GM18508 (cell line): ENCODE measurements at regions not wholly inside any gene's neighbourhood (a gene's known extent, or its start where the extent isn't known, plus 50 kb on each side); places are given as distances from the start of the nearest gene placed in this dataset.

Experiments
- ATAC-seq: cut with Tn5 transposase; IDR thresholded peaks from one replicate; pipeline ENCODE4 v1.9.1; 2021; ENCODE audit warnings: moderate number of reproducible peaks; ENCODE audit not compliant: insufficient read depth, unreplicated experiment

DNA sequence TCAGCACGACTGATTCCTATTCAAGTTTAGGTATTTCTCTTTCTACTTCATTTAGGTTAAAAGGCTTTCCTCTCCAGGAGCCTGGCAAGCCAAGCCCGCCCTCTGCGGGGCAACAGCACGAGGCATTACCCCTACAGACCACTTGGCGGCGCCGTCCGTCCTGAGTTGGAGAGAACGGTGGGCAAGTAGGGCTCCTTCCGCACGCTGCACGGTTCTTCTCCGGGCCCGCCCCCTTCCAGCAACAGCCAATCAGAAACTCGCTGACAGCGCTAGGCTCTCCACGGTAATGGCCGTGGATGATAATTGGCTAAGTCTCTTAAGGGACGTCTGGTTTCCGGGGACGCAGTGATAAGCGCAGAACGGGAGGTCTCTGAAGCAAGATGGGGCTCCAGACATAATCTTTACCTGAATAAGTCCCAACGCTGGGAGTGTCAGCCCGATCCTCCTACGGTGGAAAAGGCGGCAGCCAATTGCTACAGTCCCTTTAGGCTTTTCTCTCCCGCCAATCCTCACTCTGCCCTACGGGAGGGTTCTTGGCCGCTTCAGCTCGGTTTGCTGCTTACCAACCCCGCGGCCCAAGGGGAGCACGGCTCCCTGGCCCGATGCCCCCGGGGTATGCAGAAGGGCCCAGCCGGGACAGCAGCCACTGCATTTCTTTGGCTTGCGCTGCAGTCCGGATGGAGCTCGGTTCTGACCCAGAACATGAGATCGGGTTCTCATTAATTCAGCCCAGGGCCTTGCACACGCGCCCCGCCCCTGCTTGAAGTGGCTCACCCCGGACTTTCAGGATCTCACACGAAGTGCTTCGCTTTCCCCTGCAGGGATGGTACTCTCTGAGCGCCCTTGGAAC lies 206.9 kb upstream of the PKDCC start:
- peak; percentile 100 for ATAC-seq

DNA sequence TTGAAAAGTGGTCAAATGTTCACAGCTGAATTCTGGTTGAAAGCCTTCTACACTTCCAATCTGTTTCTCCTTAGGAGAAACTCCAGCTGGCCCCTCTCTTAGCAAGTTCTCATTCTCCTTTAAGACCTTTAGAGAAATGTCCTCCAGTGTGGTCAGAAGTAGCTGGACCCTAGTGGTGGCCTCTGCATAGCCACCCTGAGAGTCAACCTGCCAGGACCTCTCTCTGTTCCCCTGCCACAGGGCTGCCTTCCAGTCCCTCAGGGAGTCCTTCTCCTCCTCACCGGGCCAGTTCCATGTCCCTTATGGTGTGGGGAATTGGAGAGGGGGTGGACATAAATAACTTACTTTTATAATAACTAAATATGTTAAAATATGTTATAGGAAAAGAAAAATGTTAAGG lies 200.9 kb upstream of the PKDCC start:
- ATAC-seq = no peak

DNA sequence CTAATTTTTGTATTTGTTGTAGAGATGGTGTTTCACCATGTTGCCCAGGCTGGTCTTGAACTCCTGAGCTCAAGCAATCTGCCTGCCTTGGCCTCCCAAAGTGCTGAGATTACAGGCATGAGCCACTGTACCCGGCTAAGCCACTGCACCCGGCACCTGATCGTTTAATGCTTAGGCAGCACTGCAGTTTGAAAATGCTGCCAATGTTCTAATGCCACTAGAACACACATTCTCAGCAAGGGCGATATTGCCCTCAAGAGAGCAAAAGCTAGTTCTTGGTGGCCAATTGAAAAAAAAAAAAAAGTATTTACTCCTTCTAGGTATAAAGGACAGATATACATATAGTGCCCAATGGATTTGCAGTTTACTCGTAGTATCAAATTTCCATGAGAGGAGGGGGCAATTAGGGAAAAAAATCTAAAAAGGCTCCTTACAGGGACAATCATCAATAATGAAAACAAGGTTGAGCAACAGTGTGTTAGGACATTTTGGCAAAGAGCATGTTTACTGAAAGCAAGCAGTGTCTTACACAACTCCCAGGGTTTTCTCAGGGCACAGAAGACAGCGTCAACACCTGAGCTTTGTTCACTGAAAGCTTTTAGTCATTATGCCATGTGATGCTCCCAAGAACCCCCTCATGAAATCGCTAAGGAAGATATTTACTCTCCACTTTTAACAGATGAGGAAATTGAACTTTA lies 199.9 kb upstream of the PKDCC start:
- no peak for ATAC-seq

DNA sequence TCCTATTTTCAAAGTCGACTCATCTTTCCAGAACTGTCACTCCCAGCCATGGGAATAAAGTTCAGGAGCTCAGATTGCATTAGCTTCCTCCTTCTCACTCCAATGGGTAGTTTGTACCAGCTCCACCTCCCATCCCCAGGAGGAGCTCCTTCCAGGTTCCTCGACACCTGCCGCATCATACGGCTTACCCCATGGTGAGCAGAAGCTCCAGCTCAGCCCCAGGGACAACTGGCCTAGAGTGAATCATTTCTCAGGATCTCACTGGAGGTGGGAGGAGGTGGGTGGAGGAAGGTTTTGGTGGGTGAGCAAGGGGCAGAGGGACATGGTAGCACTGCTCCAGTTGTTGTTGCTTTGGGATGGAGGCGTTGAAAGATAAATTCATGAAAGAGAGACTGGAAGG lies 196.3 kb upstream of the PKDCC start:
- no peak for ATAC-seq

DNA sequence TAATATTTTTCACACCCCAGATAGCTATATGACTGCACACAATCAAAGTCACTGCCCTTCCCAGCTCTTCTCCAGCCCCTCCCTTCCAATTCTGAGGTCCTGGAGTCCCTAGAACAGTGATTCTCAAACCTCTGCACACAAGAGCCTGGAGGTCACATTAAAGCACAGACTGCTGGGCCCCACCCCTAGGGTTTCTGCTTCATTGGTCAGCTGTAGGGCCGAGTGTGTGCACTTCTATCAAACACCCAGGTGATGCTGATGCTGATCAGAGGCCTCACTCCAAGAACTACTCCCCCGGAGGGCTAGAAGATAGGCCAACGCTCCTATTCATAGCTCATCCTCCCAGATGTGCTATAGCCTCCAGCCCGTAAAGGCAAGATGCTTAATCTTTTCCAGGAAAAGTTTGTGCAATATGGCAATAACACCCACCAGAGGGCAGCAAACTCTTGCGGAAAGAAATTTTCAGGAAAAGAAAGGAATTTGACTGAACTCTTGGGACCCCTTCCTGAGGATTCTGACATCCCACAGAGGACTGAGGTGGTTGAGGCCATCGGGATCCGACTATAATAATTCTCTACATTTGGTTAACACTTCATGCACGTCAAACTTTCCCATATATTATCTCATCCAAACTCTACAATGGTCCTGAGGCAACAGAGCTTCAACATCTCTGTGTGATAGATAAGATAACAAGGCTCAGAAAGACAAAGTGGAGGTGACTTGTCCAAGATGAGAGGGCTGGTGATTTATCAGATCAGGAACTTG lies 194.2 kb upstream of the PKDCC start:
- ATAC-seq = no peak

DNA sequence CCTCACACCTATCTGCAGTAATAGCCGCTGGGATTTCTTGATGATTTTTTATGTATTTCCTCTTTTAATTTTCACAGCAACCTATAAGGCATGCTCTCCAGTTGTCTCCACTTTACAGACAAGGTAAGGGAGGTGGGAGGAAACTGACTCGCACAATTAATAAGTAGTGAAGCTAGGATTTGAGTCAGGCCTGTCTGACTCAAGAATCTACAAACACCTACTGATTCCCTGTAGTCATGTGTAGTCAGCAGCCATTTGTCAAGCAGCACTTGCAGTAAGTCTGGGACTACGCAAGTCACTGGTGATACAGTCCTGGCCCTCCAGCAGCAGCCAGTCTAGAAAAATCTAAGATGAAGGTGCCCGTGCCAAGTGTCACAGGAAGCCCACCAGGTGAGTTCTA lies 193.6 kb upstream of the PKDCC start:
- ATAC-seq = no peak

DNA sequence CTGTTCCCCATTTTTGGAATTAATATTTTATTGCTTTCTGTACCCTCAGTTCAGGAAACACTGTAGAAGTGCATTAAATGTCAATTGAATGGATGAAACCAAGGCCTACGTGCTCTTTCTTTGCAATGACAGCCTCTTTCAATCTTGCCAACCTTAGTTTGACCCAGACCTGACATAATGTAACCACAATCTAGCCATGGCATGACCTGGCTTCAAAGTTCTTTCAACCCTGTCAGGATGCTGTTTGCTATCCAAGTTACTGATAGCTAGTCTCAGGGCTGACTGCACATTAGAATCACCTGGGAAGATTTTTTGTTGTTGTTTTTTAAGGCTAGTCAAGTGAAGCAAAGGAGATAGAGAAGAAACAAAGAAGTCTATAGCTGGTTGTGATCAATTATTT lies 190.9 kb upstream of the PKDCC start:
- no peak for ATAC-seq

DNA sequence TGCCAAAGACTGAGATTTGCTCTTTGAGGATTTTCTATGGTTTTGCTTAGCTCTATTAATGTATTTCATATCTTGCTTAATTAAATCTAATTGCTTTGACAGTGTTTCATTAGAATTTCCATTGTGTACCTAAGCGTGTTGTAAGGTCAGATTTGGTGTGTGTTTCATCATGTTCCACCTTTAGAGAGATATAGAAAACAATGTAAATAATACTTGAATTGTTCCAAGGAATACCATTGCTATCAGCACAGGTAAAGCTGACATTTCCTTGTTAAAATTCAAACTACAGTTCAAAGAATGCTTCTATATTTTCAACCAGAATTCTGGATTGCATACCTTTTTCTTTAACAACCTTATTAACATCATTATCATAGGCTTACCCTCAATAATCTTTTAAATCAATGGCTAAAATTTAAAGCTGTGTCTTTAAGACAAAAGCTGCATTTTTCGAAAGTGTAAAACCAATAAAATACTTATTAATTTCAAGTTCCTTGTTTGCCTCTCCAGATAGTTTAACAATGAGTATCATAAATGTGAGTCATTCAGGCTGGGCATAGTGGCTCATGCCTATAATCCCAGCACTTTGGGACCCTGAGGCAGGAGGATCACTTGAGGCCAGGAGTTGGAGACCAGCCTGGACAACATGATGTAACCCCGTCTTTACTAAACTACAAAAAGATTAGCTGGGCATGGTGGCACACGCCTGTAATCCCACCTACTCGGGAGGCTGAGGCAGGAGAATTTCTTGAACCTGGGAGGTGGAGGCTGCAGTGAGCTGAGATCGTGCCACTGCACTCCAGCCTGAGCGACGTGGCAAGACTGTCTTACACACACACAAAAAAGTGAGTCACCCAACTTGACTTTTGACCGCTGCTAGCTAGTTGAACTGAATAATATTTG lies 188.0 kb upstream of the PKDCC start:
- ATAC-seq = no peak

DNA sequence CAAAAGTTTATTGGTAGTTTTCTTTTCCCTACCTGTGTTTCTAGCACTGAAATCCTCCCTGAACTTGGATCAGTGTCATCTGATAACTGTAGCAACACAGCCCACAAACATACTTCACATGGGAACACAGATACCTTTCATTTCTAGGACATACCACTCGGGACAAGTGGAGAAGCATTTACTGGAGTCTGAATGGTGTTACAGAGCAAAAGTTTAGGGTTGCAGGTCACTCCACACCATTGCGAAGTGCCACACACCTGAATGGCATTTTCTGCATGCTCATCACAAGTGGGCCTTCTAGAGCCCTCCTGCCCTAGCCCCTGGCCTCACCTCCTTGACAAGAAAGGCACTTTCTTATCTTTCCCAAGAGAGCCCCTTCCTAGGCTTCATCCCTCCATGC lies 184.8 kb upstream of the PKDCC start:
- no peak for ATAC-seq

DNA sequence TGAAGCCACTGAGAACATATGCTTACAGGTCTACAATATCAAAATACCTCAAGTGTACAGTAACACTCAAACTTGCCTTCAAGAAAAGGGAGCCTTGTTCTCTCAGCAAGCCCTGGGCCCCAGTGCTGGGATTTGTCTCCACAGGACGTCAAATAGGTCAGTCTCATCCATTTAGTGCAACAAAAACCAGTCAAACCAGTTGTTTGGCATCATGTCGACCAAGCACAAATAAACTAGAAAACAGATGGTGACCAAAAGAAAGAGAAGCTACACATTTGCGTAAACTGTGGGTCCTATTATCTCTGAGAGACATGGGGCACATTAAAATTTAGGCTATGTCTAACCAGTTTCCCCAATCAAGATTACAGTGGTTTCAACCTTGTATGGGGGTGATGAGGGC lies 182.6 kb upstream of the PKDCC start:
- no peak for ATAC-seq

DNA sequence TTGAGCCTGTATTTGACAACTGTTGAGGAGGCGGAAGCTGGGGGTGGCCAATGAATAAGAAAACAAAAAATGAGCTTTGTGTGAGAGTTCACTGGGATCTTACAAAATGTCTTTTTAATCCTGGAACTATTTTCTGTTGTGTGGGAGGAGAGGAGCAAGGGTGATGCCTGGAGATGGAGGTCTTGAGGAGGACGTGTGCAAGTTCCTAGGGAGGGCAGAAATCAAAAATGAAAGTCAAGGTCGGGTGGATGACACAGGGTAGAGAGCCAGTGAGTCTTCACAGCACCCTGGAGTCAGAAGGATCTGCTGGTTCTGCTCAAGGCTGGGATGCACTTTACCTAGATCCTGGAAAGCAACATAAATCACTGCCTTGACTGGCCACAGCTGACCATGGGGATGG lies 180.3 kb upstream of the PKDCC start:
- ATAC-seq = no peak

DNA sequence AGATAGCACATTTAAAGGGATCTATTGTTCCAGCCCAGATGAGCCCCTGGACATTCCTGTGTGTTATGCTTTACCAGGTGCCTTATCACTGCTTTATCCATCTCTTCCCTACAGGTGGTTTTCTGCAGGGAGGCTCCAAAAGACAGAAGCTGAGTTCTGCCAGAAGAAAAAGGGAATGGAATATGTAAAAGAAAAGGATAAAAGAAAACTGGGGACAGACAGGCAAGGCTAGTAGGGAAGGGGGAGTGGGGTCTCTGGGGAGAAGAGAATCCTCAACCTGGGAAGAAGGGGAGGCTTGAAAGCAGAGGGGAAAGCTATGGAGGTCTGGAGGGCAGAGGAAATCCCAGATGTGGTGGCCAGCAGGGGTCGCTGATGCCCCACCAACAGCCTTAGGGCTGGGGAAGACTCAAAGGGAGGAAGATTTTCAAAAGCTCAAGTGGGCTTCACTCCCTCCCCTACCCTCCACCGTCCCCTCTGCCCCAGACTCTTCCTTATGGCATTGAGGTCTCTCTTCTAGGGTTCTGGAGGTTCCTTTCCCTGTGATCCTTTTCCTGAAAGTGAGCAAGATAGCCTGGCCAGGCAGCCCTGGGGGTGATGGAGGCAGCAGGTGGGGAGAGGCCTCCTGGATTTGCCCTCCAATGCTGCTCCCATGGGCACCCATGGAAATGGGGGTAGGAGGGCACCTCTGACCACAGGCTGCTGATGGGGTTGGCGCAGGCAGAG lies 178.1 kb upstream of the PKDCC start:
- peak; percentile 60 for ATAC-seq

DNA sequence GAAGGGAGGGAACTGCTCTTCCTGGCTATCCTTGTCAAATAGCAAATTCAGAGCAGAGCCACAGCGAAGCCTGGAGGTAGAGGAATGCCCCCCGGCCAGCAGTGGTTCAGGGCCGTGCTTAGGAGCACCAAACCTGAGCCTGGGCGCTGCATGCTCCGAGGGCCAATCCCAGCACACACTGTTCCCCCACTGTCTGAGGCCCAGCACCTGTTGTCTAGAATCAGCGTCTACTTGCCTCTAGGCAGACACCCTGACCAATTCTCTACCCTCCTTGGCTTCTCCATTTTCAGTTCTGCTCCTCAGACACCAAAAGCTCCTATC lies 177.6 kb upstream of the PKDCC start:
- ATAC-seq = no peak

DNA sequence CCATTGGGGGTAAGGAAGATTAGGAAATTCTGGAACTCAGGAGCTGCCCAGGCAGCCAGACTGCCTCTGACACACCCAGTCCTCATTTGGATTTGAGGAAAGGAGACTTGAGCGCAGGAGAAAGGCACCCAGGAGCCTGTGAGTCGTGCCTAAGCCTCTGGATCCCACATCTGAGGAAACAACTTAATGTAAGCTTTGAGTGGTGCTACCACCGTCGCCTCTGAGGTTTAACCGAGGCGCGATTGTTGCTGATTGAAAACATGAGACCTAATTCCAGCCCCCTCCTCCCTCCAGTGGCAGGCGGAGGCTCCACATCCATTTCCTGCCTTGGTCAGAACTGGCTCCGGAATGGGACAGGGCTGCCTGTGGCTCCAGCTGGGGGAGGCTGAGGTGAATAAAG lies 176.7 kb upstream of the PKDCC start:
- no peak for ATAC-seq

DNA sequence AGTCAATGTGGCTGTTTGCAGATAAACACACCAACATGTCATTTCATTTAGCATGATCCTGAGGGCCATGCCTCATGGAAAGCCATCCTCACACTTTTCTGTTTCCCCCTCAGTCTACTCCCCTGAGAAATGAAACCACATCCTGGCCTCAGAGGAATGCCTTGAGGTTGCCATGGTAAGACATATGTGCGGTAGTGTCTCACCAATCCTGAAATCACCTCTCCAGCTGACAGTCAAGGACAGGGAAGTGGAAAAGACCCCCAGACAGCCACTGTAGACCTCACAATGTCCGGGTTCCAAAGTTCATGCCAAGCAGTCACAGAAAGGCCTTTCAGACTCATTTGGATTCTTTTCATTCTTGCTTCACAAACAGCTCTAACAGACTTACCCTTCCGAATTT lies 175.2 kb upstream of the PKDCC start:
- no peak for ATAC-seq

DNA sequence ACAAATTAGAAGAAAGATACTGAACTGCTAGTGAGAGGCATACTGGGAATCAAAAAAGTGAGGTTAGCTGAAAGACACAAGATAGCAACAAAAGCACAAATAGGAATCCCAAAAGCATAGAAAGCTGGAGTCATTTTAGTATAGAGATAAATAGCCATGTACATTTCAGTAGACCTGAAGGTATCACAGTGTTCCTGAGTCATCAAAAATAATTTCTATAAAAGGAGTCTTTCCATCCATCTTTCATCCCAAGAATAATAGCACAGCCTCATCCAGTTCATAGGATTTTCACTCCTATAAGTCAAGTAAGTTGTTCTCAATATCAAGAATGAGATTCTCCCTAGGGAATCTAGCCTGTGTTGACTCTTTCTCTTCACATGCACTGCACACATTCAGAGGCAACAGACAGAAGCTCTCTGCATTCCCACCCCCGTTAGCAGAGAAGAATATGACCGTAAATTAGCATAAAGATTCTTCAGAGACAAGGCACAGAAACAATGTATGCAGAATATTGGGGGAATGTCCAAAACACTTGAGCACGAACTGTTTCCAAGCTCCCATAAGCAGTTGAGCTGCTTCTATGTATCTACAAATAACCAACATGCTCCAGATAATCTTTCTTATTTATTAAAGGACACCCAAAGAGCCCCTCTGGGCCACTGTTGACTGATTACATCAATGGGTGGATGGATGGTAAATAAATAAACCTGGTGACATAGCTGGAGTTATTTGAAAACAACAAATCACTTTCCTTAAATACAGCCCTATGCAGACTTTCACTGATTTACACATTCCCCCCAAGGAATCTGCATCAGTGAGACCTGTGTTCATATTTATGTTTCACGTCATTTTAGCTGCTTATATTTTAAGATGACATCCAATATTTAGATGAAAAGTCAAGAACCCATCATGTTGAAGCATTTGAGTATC lies 174.5 kb upstream of the PKDCC start:
- ATAC-seq = no peak

DNA sequence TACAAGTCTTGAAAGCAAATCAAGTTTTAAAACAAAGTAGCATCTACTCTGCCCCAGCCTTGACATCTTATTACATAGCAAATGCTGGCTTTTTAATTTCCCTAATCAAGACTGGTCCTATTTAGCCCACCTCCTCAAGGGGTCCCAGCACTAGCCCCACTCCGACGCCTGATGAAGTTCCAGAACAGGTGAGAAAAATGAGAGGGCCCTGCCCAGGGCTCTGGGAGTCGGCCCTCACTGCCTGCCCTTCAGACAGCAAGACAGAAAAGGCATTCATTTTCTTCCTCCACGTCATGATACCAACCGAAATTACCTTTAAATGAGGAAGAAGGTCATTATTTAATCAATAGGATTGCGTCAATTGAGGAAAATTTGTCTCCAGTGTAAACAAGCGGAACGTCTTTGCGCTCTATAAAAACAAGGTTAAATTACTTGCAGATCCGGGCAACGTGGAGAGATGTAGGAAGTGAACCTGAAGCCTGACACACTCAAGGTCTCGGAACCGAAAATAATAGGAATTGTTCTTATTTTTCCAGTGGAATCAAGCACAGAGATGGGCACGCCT lies 170.6 kb upstream of the PKDCC start:
- no peak for ATAC-seq

DNA sequence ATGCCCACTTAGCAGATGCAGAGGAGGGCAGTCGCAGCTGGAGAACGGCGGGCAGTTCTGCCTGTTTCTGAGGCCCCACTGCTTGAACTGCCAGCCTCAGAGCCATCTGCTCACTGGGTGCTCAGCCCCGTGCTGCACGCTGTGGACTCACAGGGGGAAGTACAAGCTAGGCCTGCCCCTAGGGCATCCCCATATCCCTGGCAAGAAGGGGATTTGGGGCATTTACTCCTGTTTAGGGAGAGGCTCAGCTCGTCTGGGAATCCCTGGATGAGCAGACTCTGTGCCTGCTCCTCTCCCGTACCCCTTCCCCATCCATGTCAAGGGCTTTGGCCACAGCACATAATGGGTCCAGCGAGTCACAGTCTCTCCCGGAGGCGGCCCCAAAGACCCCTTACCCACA lies 169.8 kb upstream of the PKDCC start:
- ATAC-seq = no peak
